ENCODE measurements at regions not wholly inside any gene's neighbourhood (a gene's known extent, or its start where the extent isn't known, plus 50 kb on each side); places are given as distances from the start of the nearest gene placed in this dataset.

DNA sequence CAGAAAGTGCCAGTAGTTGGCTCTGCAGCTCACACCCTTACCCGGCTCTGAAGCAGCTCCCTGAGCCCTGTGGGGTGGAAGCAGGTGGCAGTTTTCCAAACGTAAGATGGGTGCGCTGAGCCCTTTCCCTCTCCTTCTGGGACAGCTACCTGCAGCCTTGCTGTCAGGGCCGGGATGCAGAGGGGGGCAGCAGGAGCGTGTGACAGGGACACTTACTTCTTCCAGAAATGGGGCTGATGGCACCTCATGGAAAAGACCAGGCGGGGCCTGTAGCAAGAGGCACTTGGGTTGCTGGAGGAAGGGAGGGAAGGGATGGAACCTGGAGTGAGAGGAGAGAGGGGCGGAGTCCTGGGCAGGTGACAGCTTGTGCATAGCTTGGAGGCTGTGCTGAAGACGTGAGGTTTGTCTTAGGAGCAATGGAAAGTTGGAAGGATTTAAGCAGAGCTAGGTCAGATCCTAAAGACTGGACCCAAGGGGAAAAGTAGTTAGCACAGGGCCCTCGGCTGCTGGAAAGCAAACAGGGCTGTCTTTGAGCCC, 216.8 kb upstream of the RPL38 start:
- DNase-seq (ENCODE audit: low read depth): no peak
- no peak overlapping the region for H3K4me3 ChIP-seq (ENCODE audit: low read depth, low read length)

DNA sequence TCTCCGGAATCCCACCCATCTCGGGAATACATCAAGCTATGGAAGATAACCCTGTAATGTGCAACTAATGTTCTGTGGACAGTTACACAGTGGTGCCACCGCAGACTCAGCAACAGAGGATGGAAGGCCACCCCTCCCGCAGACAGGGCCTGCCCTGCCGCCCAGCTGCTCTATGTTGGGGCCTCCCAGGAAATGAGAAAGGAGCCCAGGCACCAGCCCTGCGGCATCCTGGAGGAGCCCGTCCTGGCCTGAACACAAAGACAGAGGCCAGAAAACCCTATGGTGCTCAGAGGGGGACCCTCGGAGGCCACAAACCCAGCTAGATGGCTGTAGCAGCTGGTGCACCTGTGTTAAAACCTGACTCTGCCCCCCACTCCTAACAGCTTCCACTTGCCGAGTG, 216.1 kb upstream of the RPL38 start:
- no peak for DNase-seq (ENCODE audit: low read depth)
- H3K4me3 ChIP-seq (ENCODE audit: low read depth, low read length): no peak overlapping the region

DNA sequence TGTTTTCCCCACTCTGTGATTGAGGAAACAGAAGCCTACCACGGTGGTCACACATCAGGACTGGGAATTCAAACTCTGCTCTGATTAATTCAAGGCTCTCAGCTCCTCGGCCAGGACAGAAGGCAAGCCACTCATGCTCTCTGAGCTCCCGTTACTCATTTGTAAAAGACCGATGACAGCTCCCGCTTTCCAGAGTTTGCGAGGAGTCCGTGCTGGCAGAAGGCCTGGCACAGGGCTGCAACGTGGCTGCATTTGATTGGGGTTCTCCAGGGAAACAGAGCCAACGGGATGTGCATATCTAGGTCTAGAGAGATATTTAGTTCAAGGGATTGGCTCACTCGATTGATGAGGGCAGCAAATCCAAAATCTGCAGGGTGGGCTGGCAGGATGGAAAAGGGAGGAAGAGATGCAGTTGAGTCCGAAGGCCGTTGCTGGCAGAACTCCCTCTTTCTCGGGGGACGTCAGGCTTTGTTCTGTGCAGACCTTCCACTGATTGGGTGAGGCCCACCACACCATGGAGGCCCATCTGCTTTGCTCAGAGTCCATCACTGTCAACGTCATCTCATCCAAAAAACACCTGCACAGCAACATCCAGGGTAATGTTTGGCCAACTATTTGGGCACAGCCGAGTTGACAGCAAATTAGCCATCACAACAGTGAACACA, 215.5 kb upstream of the RPL38 start:
- no peak overlapping the region for H3K4me3 ChIP-seq (ENCODE audit: low read depth, low read length)
- no peak for DNase-seq (ENCODE audit: low read depth)

DNA sequence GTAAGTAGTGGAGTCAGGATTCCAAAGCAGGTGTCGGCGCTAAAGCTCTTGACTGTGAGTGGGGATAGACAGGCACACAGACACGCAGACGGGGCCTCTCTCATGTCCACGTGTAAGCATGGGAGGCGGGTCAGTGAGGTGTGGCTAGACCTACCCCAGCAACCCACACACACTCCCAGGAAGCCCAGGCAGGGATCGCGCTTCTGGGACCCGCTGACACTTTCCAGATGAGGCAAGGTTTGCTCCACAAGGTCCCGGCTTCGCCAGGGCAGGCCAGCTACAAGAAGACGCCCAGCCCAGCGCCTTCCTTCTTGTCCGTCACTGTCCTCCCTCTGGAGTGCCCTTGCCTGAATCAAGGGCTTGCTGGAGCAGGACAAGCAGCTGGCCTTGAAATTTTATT, 213.8 kb upstream of the RPL38 start:
- DNase-seq (ENCODE audit: low read depth): no peak
- H3K4me3 ChIP-seq (ENCODE audit: low read depth, low read length): no peak overlapping the region

DNA sequence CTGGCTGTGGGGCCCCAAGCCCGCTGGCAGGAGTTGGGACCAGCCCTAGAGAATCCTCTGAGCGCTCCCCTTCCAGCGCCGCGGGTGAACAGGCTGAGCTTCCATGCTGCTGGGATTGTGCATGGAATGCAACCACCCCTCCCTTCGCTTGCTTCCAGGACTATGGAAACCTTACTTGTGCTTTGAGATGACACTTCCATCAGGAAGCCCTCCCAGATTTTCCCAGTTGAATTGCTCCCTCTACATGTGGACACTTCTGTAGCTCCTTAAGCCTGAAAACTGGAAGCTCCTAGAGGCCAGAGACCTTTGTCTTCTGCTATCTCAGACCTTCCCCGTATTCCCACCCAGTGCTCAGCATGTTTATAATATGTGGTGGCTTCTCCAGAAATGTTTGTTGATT, 213.2 kb upstream of the RPL38 start:
- H3K4me3 ChIP-seq (ENCODE audit: low read depth, low read length): no peak overlapping the region
- no peak for DNase-seq (ENCODE audit: low read depth)

DNA sequence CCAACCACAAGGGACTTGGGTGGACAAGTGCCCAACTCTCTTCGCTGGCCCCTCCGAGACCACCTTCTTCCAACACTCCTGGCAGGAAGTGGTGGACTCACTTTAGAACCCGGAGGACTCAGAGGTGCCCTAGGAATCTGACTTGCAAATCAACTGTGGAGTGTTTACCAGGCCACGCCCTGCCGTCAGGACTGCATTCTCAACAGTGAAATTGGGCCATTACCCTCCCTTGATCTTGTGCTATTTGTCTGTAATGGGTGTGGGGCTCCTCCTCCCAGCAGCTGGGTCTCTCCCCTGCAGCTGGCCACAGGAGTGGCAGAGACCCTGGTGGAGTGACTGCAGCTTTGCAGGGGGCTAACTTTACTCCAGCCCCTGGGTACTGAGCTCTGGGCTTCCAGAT, 212.2 kb upstream of the RPL38 start:
- no peak for DNase-seq (ENCODE audit: low read depth)
- H3K4me3 ChIP-seq (ENCODE audit: low read depth, low read length): no peak overlapping the region

DNA sequence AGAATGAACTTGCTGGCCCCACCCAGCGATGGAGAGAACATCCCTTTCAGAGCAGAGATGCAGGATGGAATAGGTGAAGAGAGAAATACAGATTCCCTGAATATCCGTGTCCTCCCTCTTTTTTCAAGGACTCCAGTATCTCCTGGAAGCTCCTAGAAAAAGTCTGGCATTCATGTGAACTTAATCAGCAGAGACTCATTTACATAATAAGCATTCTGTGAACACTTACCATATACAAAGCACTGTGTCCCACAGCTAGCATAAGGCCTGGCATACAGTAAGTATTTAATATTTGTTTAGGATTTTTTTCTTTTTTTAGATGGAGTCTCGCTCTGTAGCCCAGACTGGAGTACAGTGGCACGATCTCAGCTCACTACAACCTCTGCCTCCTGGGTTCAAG, 208.5 kb upstream of the RPL38 start:
- no peak overlapping the region for H3K4me3 ChIP-seq (ENCODE audit: low read depth, low read length)
- no peak for DNase-seq (ENCODE audit: low read depth)

DNA sequence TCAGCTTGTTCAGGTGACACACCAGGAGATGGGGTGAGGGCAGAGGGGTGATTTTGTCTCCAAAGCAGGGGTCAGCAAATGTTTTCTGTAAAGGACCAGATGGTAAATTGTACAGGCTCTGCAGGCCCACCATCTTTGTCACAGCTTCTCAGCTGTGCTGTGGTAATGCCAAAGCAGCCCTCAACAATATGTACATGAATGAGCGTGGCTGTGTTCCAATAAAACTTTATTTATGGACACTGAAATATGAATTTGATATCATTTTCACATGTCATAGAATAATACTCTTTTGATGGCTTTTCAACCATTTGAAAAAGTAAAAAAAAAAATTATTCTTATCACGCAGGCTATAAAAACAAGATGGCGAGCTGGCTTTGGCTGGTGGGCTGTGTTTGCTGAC, 206.4 kb upstream of the RPL38 start:
- H3K4me3 ChIP-seq (ENCODE audit: low read depth, low read length): no peak overlapping the region
- no peak for DNase-seq (ENCODE audit: low read depth)

DNA sequence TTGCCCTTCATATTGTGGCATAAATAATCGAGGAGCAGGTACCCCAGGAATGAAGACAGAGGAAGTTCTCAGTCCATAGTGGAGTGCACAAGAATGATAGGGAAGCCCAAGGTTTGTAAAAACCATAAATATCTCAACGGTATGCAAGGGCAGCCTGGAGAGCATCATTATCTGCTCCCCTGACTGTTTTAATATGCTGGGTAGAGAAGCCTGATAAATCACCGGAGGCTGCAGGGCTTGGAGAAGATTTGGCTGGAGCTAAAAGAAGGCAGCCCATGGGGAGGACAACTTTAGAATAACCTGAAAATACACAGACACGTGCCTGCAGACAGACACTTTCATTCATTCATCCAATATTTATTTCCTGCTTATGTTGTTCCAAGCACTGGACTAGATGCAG, 205.2 kb upstream of the RPL38 start:
- no peak for DNase-seq (ENCODE audit: low read depth)
- no peak overlapping the region for H3K4me3 ChIP-seq (ENCODE audit: low read depth, low read length)

DNA sequence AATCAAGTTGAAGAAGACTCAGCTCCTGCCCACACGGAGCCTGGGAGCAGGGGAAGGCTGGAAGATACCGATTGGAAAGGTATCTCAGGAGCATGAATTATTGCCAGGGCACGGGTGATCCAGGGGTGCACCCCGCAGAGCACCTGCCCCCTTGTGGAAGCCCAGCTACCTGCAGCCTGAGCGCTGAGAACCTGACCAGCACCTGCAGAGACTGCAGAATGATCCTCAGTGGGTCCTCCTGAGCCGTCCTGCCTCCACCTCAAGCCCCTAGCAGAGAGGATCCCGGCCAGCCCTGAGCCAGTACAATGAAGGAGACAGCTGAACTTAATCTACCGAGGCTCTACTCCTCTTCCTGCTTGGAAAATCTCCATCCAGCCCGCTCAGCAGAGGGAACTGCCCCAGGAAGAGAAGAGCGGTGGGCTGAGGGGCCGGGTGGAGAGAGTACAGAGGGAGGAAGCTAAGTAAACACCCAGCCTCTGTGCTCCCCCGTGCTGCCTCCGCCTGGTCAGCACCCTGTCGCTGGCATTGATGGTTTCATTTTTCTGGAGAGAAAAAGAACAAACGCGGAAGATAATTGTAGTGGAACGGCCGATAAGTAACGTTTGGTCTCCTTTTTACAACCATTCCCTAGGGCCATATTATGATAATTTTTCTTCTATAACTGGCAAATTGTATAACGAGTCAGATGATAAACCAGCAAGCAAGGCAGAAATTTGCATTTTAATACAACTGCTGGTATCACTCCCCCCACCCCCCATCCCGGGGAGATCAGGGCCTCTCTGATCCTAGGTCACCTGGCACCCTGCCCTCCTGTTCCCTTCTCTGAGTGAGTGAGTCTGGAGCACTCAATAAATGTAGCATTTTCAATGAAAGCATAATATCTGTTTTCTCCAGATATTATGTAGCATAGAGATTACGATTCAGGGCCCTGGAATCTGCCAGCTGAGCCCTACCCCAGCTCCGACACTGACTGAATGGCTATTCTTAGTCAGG, 204.5 kb upstream of the RPL38 start:
- H3K4me3 ChIP-seq (ENCODE audit: low read depth, low read length): no peak overlapping the region
- no peak for DNase-seq (ENCODE audit: low read depth)

DNA sequence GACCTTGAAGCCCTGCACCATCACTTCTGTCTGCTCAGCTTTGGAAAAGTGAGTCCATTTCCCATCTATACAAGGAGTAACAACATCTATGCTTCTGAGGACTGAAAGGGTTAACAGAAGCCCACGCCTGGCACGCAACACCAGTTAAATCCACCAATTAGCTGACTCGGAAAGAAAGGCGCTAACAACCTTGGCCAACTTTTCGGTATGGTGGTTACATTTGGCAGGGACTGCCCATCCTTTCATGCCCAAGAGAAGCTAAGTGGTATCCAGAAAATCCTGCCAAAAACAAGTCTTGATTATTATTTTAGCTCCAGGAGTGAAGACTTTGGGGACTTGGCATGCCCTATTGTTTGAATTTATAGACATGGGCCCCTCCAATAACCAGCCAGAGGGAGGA, 202.3 kb upstream of the RPL38 start:
- DNase-seq (ENCODE audit: low read depth): no peak
- no peak overlapping the region for H3K4me3 ChIP-seq (ENCODE audit: low read depth, low read length)

DNA sequence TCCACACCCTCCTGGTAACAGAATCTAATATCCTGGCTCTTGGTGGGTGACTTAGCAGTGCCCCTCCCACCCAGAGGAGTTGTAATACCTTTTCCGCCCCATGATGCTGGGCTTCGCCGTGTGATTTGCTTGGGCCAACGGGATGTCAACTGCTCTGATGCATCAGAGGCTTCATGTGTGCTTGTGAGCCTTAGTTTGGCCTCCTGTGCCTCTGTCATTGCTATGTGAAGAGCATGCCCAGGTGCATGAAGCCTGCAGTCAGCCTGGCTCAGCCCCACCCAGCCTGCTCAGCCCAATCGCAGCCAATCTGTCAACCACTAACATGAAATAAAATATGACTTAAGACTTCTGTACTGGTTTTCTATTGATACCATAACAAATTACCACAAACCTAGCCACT, 201.2 kb upstream of the RPL38 start:
- DNase-seq (ENCODE audit: low read depth): no peak
- no peak overlapping the region for H3K4me3 ChIP-seq (ENCODE audit: low read depth, low read length)

DNA sequence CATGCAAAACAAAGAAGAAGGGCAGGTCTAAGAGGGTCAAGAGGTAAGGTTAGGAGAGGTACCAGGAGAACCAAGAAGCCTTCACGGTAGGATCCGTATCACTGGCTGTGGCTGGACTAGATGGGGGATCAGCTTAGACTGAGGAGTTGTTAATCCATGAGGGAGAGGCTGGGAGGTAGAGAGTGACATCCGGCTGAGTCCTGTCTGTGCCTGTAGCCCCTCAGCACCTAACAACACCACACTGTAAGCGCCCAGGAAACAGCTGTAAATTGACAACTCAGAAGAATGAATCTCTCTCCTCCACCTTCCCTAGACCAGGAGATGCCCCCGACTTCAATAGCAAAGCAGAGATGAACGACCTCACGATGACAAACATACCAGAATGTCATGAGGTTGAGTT, 199.4 kb upstream of the RPL38 start:
- H3K4me3 ChIP-seq (ENCODE audit: low read depth, low read length): no peak overlapping the region
- DNase-seq (ENCODE audit: low read depth): no peak

DNA sequence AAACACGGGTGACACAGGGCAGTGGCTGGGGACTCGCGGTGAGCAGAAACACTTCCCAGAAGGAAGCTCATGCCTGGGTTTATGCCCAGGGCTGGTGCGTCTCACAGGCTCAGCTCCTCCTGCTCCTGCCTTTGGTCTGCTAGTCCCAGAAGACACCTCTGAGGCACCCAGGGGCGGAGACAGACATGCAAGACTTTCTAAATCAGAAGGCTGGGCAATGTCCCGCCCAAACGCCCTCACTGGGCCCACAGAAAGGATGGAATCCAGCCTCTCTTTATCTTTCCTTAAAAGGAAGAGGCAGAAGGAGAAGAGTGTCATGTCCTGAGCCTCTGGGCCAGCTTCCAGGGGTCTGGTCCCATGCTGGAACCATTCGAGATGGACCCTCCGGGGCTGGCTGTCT, 197.7 kb upstream of the RPL38 start:
- DNase-seq (ENCODE audit: low read depth): no peak
- no peak overlapping the region for H3K4me3 ChIP-seq (ENCODE audit: low read depth, low read length)

DNA sequence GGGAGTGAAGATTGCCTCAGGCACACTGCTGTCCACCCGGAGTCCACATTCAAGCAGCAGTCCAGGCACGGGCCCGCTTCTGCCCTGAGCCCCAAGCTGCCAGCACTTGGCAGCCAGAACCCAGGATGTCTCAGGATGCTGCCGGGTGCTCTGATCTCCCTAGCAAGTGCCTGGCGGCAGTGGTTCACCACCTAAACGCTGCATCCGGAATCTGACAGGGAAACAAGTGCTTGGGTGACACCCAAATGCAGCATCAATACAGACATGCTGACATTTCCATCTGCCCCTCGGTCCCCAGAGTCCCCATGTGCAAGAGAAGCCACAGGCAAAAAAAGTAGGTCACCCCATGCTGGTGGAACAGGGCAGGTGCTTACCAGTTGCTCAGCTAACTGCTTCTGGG, 197.1 kb upstream of the RPL38 start:
- no peak overlapping the region for H3K4me3 ChIP-seq (ENCODE audit: low read depth, low read length)
- DNase-seq (ENCODE audit: low read depth): no peak

DNA sequence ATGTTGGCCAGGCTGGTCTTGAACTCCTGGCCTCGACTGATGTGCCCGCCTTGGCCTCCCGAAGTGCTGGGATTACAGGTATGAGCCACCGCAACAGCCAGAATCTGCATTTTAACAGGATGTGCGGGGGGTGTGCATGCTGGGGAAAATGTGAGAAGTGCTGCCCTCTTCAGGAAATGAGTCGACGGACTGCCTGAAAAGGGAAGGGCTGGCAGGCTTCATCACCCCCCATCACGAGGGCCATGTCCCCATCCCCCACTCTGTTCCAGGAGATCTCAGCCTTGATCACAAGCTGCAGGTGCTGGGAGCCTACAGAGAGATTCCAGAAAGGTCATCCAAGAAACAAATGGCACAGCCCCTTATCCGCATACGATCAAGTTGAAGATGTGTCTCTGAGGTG, 195.3 kb upstream of the RPL38 start:
- no peak overlapping the region for H3K4me3 ChIP-seq (ENCODE audit: low read depth, low read length)
- no peak for DNase-seq (ENCODE audit: low read depth)

DNA sequence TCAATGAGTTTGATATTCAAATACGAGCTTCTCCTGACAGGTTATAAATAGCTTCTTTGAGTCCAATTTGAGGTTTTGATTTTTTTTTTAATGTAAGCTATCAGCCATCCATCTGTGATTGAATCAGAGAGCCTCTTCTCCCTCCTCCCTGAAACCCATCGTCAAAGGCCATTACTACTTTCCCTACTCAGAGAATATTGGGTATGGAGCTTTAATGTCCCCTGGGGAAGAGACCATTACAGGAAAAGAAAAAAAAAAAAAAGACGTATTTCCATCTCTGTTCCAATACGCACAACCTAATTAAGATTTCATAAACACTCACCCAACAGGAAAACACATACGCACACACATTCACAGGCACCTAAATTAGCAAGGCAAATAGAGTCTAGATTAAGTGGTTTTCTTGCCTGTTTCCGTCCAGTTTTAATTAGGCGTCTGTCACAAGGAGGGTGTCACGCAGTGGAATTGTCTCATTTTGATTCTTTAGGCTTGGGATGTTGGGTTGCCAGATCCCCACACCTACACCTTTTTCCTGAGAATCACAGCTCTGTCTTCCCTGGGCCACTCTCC, 194.3 kb upstream of the RPL38 start:
- no peak for DNase-seq (ENCODE audit: low read depth)
- no peak overlapping the region for H3K4me3 ChIP-seq (ENCODE audit: low read depth, low read length)

DNA sequence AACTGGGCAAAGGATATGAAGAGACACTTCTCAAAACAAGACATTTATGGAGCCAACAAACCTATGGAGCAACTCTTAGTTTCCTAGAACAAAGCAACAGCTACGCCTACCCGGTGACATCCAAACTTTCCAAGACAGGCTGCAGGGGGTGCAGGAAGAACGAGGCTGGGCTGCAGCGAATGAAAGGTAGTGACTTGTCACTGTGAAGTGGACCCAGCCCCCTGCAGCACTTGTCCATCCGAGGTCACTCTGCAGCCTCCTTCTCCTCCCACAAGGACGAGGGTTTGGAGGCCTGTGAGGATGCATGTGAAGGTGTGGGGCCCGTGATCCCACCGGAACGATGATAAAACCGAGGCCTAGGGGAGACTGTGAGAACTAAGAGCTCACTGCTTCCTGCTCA, 192.6 kb upstream of the RPL38 start:
- no peak for DNase-seq (ENCODE audit: low read depth)
- no peak overlapping the region for H3K4me3 ChIP-seq (ENCODE audit: low read depth, low read length)

DNA sequence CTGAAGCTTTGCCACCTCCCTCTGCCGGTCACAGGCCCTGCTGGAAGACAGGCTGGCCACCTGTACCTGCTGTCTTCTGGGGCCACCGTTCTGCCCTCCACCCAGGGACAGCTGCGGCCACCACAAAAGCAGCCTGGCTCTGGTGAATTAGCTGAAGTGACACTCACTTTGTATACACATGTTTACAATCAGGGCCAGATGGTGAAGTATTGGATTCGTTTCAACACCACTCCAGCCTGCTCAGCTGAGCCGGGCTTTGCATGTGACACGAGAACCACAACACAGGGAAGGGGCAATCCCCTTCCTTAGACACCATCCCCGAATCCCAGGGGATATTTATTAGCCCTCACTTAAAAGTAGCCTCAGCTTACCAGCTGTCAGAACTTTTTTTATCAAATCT, 191.5 kb upstream of the RPL38 start:
- no peak for DNase-seq (ENCODE audit: low read depth)
- H3K4me3 ChIP-seq (ENCODE audit: low read depth, low read length): no peak overlapping the region

DNA sequence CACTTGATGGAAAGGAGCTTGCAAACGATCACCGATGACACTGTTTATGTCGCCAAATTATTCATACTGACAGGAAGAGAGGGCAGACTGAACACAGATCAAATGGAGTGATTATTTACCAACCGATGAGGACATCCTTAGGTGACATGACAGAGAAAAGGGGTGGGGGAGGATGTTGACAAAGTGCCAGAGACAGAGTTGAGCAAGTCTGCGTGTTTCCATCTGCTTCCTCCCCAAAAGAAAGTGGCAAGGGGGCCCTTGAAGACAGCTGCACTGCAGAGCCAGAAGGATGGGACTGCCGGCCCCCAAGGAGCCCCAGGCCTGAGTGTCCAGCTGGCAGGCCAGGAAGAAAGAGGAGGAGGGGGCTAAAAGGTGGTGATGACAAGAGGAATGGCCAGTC, 191.0 kb upstream of the RPL38 start:
- DNase-seq (ENCODE audit: low read depth): no peak
- no peak overlapping the region for H3K4me3 ChIP-seq (ENCODE audit: low read depth, low read length)
